Stimulated activated CD4-positive, alpha-beta T cell treated with anti-CD3 and anti-CD28 coated beads, Interleukin-1b, Interleukin-23, amount 100 ng/mL, for 4 hours (primary cell): ENCODE measurements at regions not wholly inside any gene's neighbourhood (a gene's known extent, or its start where the extent isn't known, plus 50 kb on each side); places are given as distances from the start of the nearest gene placed in this dataset.
"Not testable (repeated sequence)": the region's sequence is repeated elsewhere in the genome, so short reads cannot be mapped to it uniquely, and the experiment has no call there.

ENCODE experiments used
- DNase-seq, 2 donors: peaks; one replicate each; pipeline ENCODE4 v3.0.0-alpha.2; 2020; ENCODE audit warnings: low read depth in 2 of 2

DNA sequence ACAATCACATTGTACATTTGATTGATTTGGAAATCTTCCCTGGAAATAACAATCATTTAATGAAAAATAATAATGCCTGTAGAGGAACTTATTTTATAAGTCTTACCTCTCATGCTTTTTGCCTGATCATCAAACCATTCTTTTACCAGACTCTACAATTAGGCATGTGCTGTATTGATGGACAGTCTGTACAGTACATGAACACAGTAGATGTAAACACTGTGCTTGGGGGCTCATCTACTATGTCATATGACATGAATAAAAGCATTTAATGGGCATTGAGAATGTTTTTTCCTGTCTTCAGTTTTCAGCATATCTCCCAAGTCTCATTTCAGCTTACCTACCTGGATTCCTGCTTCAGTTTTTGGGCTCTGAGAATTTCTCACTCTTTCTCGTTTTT lies 1070.9 kb downstream of the STIM2 start:
- no peak for DNase-seq

DNA sequence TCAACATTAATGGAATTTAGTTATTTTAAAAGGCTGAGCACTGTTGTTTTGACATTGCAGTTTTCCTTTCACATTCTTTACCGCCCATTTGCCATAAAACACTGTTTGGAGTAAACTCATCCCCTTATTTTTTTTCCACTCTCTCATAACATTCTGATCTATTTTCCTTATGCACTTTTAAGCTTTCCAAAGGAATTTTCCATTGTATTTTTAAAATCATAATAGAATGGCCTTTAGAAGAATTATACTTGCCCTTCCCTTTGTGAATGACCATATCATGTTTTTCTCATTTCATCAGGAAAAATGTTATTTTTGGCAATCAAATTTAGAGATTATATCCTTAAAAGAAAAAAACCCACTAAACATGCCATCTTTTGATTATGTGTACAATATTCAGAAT lies 1074.2 kb downstream of the STIM2 start:
- DNase-seq: no peak

DNA sequence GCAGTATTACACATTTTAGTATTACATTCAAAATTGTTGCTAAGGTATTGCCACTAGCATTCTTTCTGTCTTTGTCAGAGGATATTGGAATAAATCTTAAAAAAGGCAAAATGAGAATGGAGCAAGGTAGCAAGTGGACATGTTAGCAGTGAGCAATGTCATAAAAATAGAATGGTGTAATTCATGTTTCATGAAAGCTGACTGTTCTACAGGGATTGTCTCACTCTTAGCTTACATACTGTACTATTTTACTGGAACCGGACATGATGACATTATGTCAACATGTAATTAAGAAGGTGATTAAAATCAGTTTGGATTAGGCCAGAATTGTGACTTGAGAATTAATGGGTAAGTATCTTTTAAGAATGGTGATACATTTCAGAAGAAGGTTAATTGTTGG lies 1086.2 kb downstream of the STIM2 start:
- no peak for DNase-seq

DNA sequence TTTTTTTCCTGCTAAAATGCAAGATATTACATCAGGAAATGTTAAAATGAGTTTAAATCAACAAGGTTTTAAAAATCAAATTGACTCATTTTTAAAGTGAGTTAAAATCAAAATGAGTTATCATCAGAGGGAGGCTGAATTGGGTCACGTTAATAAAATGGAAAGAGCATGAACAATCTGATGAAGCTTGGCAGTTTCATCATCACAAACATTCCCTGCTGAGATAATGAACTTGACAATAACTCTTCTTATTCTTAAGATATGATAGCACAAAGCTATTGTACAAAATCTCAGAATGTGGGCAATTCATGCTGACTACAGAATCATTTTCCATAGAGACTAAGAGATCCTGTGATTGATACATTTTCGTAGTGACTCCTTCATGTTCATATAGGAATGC lies 1086.7 kb downstream of the STIM2 start:
- no peak for DNase-seq

DNA sequence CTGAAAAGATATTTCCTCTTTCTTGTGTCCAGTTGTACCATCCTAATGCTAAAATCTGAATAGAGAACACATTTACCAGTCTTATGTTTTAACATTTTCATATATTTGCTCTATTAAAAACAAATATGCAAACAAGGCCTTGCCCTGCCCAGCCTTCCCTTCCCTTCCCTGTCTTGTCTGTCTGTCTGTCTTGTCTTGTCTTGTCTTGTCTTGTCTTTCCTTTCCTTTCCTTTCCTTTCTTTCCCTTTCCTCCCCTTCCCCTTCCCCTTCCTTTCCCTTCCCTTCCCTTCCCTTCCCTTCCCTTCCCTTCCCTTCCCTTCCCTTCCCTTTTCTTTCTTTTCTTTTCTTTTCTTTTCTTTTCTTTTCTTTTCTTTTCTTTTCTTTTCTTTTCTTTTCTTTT lies 1103.5 kb downstream of the STIM2 start:
- no peak for DNase-seq

DNA sequence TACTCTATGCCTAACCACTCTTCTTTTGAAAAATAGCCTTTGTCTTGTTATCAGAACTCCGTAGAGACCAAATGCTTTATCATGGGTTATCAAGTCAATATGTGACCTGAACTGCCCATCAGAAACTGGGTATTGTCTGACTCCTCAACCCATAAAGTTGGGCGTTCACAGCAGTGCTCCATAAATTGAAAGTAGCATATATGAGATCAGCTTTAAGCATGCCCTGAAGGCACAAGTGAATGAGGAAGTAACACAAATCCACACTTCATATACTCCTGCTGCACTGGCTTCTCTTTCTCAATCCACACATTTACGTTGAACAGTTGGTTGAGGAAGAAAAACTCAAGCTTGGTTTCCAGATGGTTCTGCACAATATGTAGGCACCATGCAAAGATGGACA lies 1106.0 kb downstream of the STIM2 start:
- DNase-seq: no peak

DNA sequence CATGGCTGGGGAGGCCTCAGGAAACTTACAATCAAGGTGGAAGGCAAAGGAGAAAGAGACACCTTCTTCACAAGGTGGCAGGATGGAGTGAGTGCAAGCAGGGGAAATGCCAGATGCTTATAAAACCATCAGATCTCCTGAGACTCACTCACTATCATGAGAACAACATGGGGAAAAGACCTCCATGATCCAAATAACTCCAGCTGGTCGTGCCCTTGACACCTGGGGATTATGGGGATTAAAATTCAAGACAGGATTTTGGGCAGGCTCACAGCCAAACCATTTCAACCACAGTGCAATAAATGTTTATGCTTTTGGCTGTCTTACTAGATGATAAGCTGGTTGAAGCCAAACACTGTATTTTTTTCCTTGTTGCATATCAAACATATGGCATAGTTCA lies 1112.4 kb downstream of the STIM2 start:
- no peak for DNase-seq

DNA sequence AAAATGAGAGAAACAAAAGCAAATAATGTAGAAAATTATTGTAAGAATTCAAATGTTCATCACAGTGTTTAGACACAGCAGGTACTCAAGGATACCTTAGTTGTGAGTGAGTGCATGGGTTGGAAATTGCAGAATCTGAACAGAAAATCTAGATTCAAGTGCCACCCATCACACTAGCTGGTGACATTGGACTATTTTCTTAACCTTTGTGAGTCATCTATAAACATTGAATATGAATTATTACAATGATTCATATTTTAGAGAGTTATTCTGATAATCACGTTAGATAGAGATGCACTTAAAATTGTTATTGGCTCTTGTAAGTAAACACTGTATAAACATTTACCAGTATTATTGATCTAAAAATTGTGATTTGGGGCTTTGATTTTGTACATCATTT lies 1113.1 kb downstream of the STIM2 start:
- no peak for DNase-seq

DNA sequence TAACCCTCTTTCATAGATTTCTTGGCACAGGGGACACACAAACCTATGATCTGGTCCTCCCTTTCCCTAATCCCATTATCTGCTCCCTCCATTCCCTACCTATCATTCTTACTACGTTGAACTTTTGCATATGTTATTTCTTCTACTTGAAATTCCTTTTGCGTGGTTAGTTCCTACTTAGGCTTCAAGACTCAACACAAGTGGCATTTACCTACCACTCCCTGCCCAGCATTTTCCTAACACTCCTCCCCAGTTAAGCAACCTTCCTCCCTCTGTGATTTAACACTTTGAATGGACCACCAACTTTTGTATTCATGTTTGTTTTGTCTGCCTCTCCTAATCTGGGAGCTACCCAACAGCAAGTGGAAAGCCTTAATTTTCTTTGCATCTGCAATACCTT lies 1113.7 kb downstream of the STIM2 start:
- DNase-seq: no peak

DNA sequence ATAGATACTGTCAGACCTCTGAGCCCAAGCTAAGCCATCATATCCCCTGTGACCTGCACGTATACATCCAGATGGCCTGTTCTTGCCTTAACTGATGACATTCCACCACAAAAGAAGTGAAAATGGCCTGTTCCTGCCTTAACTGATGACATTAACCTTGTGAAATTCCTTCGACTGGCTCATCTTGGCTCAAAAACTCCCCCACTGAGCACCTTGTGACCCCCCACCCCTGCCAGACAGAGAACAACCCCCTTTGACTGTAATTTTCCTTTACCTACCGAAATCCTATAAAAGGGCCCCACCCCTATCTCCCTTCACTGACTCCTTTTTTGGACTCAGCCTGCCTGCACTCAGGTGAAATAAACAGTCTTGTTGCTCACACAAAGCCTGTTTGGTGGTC lies 1114.2 kb downstream of the STIM2 start:
- not testable (repeated sequence) for DNase-seq

DNA sequence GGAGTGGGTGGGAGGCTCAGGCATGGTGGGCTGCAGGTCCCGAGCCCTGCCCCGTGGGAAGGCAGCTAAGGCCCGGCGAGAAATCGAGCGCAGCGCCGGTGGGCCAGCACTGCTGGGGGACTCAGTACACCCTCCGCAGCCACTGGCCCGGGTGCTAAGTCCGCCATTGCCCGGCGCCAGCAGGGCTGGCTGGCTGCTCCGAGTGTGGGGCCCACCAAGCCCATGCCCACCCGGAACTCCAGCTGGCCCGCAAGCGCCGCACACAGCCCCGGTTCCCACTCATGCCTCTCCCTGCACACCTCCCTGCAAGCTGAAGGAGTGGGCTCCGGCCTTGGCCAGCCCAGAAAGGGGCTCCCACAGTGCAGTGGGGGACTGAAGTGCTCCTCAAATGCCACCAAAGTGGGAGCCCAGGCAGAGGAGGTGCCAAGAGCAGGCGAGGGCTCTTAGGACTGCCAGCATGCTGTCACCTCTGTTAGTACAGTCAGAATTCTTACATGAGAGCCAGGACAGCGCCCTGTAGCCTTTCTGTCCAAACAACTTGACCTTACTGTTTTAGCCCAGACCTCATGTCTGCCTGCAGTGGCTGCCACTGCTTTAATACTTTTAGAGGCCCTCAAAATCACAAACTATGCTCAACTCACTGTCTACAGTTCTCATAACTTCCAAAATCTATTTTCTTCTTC lies 1117.9 kb downstream of the STIM2 start:
- DNase-seq: not testable (repeated sequence)

DNA sequence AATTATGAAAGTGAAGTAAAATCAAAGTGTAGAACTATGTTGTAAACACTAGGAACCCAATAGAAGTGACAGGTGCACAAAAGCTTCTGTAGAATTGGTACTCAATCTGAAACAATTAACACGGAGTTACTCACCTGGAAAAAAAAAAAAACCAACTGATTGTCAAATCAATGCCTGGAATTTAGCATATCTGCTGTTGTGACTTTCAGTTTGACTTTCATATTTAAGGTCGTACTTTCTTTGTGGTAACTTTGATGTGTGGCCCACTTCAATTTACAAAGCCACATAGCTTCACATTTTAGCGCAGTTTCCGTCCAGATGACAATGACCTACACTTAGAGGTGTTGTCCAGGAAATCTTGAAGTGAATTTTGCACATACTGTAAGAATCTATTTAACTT lies 1124.9 kb downstream of the STIM2 start:
- no peak for DNase-seq

DNA sequence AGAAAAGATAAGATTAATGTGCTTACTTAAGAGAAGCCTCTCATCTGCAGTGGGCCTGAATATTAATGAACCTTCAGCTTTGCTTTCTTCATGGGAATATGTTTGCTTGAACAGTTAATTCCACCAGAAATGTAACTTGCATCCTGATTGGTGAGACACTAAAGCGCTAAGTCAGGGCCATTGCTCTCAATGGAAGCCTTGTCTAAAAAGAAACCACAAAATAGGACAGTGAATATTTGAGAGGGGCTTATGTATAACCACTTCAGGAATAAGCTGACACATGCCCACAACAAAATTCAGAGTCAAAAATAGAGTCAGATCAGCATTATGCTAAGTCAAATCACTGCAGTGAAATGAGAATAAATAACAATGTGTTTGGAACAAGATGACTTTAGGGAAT lies 1125.8 kb downstream of the STIM2 start:
- DNase-seq: no peak

DNA sequence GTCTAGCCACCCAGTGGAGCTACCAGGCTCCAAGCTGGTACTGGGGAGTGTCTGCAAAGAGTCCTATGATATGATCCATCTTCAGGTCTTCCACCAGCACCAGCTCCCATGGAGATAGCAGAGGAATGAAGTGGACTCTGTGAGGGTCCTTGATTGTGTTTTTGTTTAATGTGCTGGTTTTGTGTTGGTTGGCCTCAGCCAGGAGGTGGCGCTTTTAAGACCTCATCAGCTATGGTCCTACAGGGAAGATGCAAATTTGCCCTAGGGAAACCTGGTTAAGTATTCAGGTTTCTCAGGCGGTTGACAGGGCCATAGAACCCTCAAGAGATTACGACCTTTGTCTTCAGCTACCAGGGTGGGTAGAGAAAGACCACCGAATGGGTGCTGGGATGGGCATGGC lies 1141.1 kb downstream of the STIM2 start:
- DNase-seq: no peak

DNA sequence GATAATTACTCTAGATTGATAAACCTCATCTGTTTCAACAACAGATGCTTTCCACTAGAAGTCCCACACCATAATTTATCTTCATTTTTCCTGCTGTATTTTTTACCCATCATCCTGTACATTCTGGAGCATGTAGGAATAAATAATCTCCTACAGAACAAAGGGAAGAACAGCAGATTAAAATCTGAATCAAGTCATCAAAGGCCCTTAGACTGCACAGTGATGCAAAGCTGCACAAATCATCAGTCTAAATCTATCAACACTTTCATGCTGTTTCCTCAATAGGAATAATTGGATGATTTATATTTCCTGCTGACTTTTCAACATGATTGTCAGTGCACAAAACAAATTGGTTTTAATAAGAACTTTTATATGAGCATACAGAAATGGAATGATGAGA lies 1143.9 kb downstream of the STIM2 start:
- no peak for DNase-seq

DNA sequence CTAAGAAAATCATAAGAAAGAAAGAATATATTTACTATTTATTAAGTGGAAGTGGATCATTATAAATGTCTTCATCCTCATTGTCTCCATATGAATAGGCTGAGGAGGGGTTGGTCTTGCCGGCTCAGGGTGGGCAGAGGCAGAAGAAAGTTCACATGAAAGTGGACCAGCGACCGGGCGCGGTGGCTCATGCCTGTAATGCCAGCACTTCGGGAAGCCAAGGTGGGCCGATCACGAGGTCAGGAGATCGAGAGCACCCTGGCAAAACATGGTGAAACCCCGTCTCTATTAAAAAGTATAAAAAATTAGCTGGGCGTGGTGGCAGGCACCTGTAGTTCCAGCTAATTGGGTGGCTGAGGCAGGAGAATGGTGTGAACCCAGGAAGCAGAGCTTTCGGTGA lies 1145.4 kb downstream of the STIM2 start:
- DNase-seq: no peak

DNA sequence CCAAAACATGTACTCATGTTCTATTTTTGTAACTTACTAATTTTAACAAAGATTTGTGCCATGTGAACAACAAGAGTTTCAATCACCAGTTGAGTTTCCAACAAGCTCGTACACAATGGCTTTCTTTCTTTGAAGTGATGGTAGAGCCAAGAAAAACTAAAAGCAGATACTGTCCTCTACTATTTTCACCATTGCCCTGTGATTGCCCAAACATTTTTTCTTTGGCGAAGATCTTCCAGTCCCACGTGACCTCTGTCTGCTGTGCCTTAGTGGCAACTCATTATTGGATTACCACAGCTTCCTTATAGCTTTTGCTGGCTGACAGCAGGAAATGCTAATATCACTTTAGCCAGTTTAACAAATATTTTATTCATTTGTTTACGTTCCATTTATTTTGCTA lies 1147.1 kb downstream of the STIM2 start:
- no peak for DNase-seq

DNA sequence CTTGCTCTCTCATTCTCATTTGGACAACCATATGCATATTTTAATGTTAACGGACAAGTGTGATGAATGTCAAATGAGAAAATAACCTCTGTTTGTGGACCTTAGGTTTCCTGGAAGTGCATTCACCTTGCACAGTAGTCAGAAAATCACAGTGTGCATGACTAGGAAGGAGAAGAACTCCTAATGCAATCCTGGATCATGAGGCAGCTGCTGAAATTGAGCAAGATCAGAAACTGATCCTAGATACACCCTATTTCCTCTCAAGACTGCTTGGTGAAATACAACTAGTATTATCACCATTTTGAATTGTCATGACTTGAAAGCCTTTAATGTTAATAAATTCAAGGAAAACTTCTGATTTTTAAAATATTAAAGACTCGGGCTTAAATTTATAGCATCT lies 1148.9 kb downstream of the STIM2 start:
- DNase-seq: no peak

DNA sequence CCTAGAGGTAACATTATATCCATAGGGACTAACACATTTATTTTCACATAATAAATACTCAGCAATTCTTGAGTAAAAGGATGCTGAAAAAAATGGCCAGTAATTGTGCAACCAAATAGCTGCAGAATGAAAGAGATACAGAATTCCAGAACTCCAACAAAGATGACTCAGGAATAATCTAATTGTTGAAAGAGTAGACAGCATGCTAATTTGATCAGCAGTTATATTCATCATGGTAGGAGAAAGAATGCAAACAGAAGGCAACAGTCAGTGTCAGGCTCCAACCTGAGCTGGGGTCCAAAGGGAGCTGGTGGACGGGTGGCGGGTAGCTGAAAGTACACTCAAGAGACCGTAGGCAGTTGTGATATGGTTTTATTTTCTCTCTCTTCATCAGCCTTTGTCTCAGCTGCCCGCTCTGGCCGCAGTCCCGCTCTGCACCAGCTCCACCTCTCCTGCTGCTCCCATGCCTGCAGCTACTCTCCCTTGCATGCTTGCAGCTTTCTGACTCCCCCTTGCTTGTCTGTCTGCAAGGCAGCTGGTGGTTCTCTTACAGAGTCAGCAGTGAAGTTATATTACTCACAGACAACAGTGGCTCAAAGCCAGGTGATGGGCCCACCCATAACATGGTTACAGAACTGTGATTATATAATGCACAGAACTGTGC lies 1150.1 kb downstream of the STIM2 start:
- DNase-seq: no peak

DNA sequence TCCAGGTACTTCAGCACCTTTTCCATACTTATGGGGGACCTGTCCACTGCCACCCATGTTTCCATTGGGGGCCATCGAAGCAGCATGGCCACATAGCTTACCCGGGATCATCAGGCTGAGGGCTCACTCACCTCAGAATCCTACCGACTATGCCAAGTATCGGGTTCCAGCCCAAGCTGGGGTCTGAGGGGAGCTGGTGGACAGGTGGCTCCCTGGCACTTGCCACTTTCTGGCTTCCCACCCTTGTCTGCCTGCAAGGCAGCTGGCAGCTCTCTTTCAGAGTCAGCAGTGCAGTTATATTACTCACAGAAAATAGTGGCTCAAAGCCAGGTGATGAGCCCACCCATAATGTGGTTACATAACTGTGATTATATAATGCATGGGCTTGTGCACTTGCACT lies 1153.8 kb downstream of the STIM2 start:
- DNase-seq: no peak

DNA sequence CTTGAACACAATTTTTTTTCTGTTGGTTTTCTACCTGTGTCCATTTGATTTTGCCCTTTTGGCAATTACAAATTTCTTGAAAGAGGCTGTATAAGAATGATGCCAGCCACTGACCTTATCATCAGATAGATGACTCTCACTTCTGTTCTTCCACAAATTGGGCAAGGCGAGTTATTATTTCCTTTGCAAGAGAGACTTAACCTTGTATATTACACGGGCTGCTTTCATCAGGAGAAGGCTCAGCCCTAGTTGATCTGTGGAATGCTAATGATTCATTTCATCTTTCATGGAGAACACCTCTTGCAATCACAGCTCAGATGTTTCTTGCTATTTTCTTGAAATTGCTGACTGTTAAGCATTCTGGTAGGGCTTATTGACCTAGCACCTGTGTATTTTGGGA lies 1155.4 kb downstream of the STIM2 start:
- no peak for DNase-seq

DNA sequence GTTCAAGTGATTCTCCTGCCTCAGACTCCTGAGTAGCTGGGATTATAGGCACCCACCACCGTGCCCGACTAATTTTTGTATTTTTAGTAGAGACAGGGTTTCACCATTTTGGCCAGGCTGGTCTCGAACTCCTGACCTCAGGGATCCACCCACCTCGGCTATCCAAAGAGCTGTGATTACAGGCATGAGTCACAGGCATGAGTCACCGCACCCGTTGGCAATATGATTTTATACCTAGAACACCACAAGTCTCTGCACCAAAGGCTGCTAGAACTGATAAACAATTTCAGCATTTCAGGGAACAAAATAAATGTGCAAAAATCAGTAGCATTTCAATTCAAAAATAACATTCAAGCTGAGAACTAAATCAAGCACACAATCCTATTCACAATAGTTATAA lies 1177.6 kb downstream of the STIM2 start:
- not testable (repeated sequence) for DNase-seq

DNA sequence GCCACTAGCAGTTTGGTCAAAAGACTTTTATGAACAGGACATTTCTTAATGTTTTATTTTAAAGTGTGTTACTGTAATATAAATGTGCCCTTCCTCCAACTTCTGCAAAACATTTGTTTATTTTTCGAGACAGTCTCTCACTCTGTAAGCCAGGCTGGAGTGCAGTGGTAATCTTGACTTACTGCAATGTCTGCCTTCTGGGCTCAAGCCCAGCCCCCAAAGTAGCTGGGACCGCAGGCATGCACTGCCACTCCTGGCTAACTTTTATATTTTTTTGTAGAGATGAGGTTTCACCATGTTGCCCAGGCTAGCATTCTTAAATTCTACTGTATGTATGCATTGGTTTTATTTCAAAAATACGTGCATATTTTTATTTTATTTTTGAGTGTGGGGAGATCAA lies 1201.9 kb downstream of the STIM2 start:
- no peak for DNase-seq
